WTC11 (cell line): ENCODE measurements at regions not wholly inside any gene's neighbourhood (a gene's known extent, or its start where the extent isn't known, plus 50 kb on each side); places are given as distances from the start of the nearest gene placed in this dataset.

Source experiments
- ATF2 ChIP-seq: sonication (generic); formaldehyde crosslinking; IDR thresholded peaks from 2 replicates; pipeline ENCODE4 v1.8.1; 2022; ENCODE audit warnings: low read depth, missing genetic modification reagents, borderline replicate concordance
- CREM ChIP-seq: sonication (generic); formaldehyde crosslinking; IDR thresholded peaks from 2 replicates; pipeline ENCODE4 v1.8.1; 2022; ENCODE audit warnings: mild to moderate bottlenecking, missing genetic modification reagents, moderate library complexity
- CTCF ChIP-seq: fragments of 200-600 bp; IDR thresholded peaks from 2 replicates; pipeline ENCODE4 v1.8.0; 2022; ENCODE audit warnings: antibody characterized with exemption
- E2F1 ChIP-seq: sonication (generic); formaldehyde crosslinking; IDR thresholded peaks from 2 replicates; pipeline ENCODE4 v1.8.0; 2022; ENCODE audit warnings: mild to moderate bottlenecking, missing genetic modification reagents
- JUN ChIP-seq: sonication (generic); formaldehyde crosslinking; IDR thresholded peaks from 2 replicates; pipeline ENCODE4 v1.8.0; 2023; ENCODE audit warnings: mild to moderate bottlenecking, missing genetic modification reagents
- MYBL2 ChIP-seq: sonication (generic); formaldehyde crosslinking; IDR thresholded peaks from 2 replicates; pipeline ENCODE4 v1.8.1; 2023; ENCODE audit warnings: mild to moderate bottlenecking, moderate library complexity, missing genetic modification reagents
- SOX15 ChIP-seq: fragments of 250-450 bp; sonication (Bioruptor Pico); IDR thresholded peaks from 2 replicates; pipeline ENCODE4 v1.9.0; 2021; ENCODE audit warnings: mild to moderate bottlenecking
- STAT6 ChIP-seq: sonication (generic); formaldehyde crosslinking; conservative IDR thresholded peaks from 2 replicates; pipeline ENCODE4 v1.8.1; 2023; ENCODE audit warnings: mild to moderate bottlenecking, low read depth, missing genetic modification reagents, moderate library complexity
- USF1 ChIP-seq: sonication (generic); formaldehyde crosslinking; IDR thresholded peaks from 2 replicates; pipeline ENCODE4 v1.8.0; 2022; ENCODE audit warnings: mild to moderate bottlenecking, missing genetic modification reagents
- ZNF416 ChIP-seq: fragments of 250-450 bp; sonication (Bioruptor Pico); IDR thresholded peaks from 2 replicates; pipeline ENCODE4 v1.9.0; 2021; ENCODE audit warnings: mild to moderate bottlenecking, inconsistent platforms
- ZSCAN18 ChIP-seq: fragments of 250-450 bp; sonication (Bioruptor Pico); IDR thresholded peaks from 2 replicates; pipeline ENCODE4 v2.1.2; 2022; ENCODE audit warnings: mild to moderate bottlenecking, moderate library complexity

- no peak for TF ChIP-seq USF1
- no peak for TF ChIP-seq CTCF
- no peak for TF ChIP-seq JUN
- TF ChIP-seq ZNF416, result no peak
- no peak for TF ChIP-seq MYBL2 (CRISPR knock-in tag)
- TF ChIP-seq SOX15 (CRISPR knock-in tag), result no peak
- no peak for TF ChIP-seq STAT6
- TF ChIP-seq ZSCAN18 (CRISPR knock-in tag), result no peak
- no peak for TF ChIP-seq E2F1 (CRISPR knock-in tag)
- TF ChIP-seq ATF2, result no peak
- TF ChIP-seq CREM (CRISPR knock-in tag), result no peak
These were observed 80.2 kb upstream of the ACTRT2 start for GRCh38 chr1:2941040-2941439.
